ENCODE measurements at regions not wholly inside any gene's neighbourhood (a gene's known extent, or its start where the extent isn't known, plus 50 kb on each side); places are given as distances from the start of the nearest gene placed in this dataset.

- POLR2A ChIA-PET, result no interaction called here
- Histone ChIP-seq H2AFZ (ENCODE audit: low read depth, low read length) (no peak overlapping the region), H3K4me3 (replicated peaks in 1 of 3; ENCODE audit: insufficient read depth in 1 of 3, low read depth in 1 of 3, low read length in 3 of 3) (no peak overlapping the region), H3K27ac (ENCODE audit: insufficient read depth, low read depth, low read length) (no peak overlapping the region), H3K9me1 (replicated peaks; ENCODE audit: control insufficient read depth, extremely low read depth, insufficient read depth, low read length) (no peaks in the 10 kb centered on the region), H3K4me1 (ENCODE audit: control insufficient read depth, extremely low read depth, insufficient read depth, low read length) (no peaks in the 10 kb centered on the region), H3K9me3 (replicated peaks; ENCODE audit: control insufficient read depth, insufficient read depth, low read length) (no peaks in the 10 kb centered on the region), H4K20me1 (replicated peaks; ENCODE audit: control insufficient read depth, extremely low read depth, insufficient read depth, low read length) (no peaks in the 10 kb centered on the region), H3K79me2 (ENCODE audit: control insufficient read depth, insufficient read depth, low read length) (no peaks in the 10 kb centered on the region), H3K9ac (replicated peaks; ENCODE audit: extremely low read depth, insufficient read depth, low read length) (no peak overlapping the region), H3K4me2 (ENCODE audit: insufficient read depth, low read length) (no peak overlapping the region), H3K27me3 (ENCODE audit: control insufficient read depth in 2 of 2, insufficient read depth in 2 of 2, low read length in 2 of 2) (no peaks in the 10 kb centered on the region), H3K36me3 (ENCODE audit: control insufficient read depth in 2 of 2, extremely low read depth in 1 of 2, insufficient read depth in 2 of 2, low read length in 2 of 2) (no peaks in the 10 kb centered on the region)
- BruUV-seq (replicated peaks), result no TSS peak
- dilution Hi-C loops (cut with MboI; ENCODE audit: extremely low pct_ligation_motif_present, low sequenced_read_pairs) (no loop called here), intact Hi-C loops (cut with micrococcal nuclease) (no loop called here)
- CTCF ChIA-PET, result interaction anchor here (1.6 kb wide), 1 partner anchor 20 kb away, joined by 3 read pairs; no protein-coding TSS in a partner anchor
- no peak for FAIRE-seq
- TF ChIP-seq MYC (IDR thresholded peaks at IDR 0.05; ENCODE audit: low read depth, low read length), result no peak
- no peak for TF ChIP-seq FOS (IDR thresholded peaks at IDR 0.05; ENCODE audit: borderline replicate concordance, insufficient read depth, low read length)
- no peak for TF ChIP-seq GATA2 (IDR thresholded peaks at IDR 0.05; ENCODE audit: insufficient read depth, insufficient read length, low read depth, low read length)
- TF ChIP-seq CTCF (IDR thresholded peaks at IDR 0.05; ENCODE audit: extremely low read depth in 1 of 2, insufficient read depth in 1 of 2, low read depth in 1 of 2, low read length in 2 of 2), result no peak
- TF ChIP-seq POLR2A (IDR thresholded peaks at IDR 0.05; ENCODE audit: low read depth, low read length), result no peak
- TF ChIP-seq POLR2AphosphoS5 (IDR thresholded peaks at IDR 0.05; ENCODE audit: insufficient read depth, low read depth, low read length), result no peak
- no peak for TF ChIP-seq MAX (IDR thresholded peaks at IDR 0.05; ENCODE audit: insufficient read depth, insufficient read length)
- TF ChIP-seq JUN (IDR thresholded peaks at IDR 0.05; ENCODE audit: borderline replicate concordance, insufficient read depth, insufficient read length, low read depth), result no peak
- no peak for TF ChIP-seq EZH2 (IDR thresholded peaks at IDR 0.05; ENCODE audit: borderline replicate concordance, low read depth, low read length, severe bottlenecking)
- no peak for DNase-seq (ENCODE audit: low read depth, low spot score)
These were observed 51.1 kb upstream of the SLC66A3 start for GRCh38 chr2:11103984-11104793.
